ENCODE measurements at regions not wholly inside any gene's neighbourhood (a gene's known extent, or its start where the extent isn't known, plus 50 kb on each side); places are given as distances from the start of the nearest gene placed in this dataset.

DNA sequence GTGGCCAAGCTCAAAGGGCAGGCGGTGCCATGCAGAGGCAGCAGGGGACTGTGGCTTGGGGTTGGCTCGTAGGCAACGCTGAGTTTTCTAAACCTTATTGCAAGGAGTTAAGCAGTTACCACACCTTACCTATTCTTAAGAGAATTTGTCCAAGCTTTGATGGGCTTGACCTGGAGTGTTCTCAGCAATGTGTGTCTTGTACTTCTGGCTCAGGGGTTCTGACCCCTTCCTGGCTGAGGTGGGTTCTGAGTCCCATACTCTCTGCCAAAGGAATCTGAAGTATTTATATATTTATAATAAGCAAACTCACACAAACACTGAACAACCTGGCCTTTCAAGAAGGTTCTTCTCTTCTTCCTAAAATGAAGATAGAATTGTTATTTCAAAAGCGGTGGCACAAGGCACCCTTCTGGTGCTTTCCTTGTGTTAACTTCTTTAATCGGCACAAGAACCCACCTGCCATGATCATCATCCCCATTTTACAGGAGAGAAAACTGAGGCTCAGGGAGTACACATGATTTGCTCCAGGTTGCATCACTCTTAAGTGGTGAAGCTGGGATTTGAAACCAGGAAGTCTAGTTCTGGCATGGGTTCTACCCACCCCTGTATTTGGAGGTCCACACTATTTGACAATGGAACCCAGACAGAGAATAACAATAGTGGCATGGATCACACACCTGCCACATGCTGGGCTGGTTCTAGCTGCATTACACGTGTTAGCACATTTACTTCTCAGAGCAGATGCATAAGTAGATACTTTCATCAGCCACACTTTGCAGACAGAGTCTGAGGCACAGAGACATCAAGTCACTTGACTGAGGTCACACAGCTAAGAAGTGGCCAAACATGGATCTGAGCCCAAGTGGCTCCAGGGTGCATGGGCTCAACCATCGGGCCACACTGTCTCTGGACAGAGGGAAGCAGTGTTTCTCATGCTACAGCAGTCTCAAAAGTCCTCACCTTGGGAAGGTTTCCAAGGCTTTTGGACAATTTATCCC lies 224.0 kb downstream of the AACS start:
- TF ChIP-seq, protein P1, sequence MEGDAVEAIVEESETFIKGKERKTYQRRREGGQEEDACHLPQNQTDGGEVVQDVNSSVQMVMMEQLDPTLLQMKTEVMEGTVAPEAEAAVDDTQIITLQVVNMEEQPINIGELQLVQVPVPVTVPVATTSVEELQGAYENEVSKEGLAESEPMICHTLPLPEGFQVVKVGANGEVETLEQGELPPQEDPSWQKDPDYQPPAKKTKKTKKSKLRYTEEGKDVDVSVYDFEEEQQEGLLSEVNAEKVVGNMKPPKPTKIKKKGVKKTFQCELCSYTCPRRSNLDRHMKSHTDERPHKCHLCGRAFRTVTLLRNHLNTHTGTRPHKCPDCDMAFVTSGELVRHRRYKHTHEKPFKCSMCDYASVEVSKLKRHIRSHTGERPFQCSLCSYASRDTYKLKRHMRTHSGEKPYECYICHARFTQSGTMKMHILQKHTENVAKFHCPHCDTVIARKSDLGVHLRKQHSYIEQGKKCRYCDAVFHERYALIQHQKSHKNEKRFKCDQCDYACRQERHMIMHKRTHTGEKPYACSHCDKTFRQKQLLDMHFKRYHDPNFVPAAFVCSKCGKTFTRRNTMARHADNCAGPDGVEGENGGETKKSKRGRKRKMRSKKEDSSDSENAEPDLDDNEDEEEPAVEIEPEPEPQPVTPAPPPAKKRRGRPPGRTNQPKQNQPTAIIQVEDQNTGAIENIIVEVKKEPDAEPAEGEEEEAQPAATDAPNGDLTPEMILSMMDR (IDR thresholded peaks at IDR 0.05; ENCODE audit: insufficient read depth, low read length) = no peak
- TF ChIP-seq, protein P2, sequence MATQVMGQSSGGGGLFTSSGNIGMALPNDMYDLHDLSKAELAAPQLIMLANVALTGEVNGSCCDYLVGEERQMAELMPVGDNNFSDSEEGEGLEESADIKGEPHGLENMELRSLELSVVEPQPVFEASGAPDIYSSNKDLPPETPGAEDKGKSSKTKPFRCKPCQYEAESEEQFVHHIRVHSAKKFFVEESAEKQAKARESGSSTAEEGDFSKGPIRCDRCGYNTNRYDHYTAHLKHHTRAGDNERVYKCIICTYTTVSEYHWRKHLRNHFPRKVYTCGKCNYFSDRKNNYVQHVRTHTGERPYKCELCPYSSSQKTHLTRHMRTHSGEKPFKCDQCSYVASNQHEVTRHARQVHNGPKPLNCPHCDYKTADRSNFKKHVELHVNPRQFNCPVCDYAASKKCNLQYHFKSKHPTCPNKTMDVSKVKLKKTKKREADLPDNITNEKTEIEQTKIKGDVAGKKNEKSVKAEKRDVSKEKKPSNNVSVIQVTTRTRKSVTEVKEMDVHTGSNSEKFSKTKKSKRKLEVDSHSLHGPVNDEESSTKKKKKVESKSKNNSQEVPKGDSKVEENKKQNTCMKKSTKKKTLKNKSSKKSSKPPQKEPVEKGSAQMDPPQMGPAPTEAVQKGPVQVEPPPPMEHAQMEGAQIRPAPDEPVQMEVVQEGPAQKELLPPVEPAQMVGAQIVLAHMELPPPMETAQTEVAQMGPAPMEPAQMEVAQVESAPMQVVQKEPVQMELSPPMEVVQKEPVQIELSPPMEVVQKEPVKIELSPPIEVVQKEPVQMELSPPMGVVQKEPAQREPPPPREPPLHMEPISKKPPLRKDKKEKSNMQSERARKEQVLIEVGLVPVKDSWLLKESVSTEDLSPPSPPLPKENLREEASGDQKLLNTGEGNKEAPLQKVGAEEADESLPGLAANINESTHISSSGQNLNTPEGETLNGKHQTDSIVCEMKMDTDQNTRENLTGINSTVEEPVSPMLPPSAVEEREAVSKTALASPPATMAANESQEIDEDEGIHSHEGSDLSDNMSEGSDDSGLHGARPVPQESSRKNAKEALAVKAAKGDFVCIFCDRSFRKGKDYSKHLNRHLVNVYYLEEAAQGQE (IDR thresholded peaks at IDR 0.05; ENCODE audit: insufficient replicate concordance, low read depth) = no peak
- TF ChIP-seq GABPA (IDR thresholded peaks at IDR 0.05; ENCODE audit: low read depth) (no peak), POLR2AphosphoS5 (IDR thresholded peaks at IDR 0.05; ENCODE audit: low read depth) (no peak), SPI1 (IDR thresholded peaks at IDR 0.05; ENCODE audit: borderline replicate concordance, low read depth) (no peak)
- Histone ChIP-seq H3K27ac (replicated peaks) (no peak overlapping the region), H3K27me3 (ENCODE audit: insufficient read depth, poor library complexity, severe bottlenecking) (no peaks in the 10 kb centered on the region), H3K4me3 (replicated peaks; ENCODE audit: insufficient read depth, low read length) (no peak overlapping the region)
- no peak for DNase-seq (ENCODE audit: low read depth in 1 of 2, low spot score in 1 of 2)

DNA sequence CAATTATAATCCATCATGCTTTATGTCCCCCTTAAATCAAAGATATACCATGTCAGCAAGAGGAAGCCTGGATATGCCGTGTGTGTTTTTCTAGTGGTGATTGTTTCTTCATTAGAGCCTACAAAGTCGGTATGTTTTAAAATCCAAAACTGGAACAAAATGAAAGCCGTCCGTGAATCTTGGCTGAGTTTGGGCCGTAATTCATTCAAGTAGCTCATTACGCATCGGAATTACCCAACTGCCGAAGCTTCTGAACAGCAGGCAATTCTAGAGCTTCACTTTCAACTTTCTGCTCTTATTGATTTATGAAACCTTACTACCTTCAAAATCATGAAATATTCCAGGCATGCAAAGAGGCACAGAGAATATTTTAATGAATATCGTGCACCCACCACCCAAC lies 224.7 kb downstream of the AACS start:
- Histone ChIP-seq H3K27ac (replicated peaks) (no peak overlapping the region), H3K27me3 (ENCODE audit: insufficient read depth, poor library complexity, severe bottlenecking) (no peaks in the 10 kb centered on the region), H3K4me3 (replicated peaks; ENCODE audit: insufficient read depth, low read length) (no peak overlapping the region)
- DNase-seq (ENCODE audit: low read depth in 1 of 2, low spot score in 1 of 2) = no peak
- TF ChIP-seq POLR2AphosphoS5 (IDR thresholded peaks at IDR 0.05; ENCODE audit: low read depth) (no peak), GABPA (IDR thresholded peaks at IDR 0.05; ENCODE audit: low read depth) (no peak), SPI1 (IDR thresholded peaks at IDR 0.05; ENCODE audit: borderline replicate concordance, low read depth) (no peak)
- TF ChIP-seq, protein P2 (IDR thresholded peaks at IDR 0.05; ENCODE audit: insufficient replicate concordance, low read depth) = no peak
- TF ChIP-seq, protein P1 (IDR thresholded peaks at IDR 0.05; ENCODE audit: insufficient read depth, low read length) = no peak

DNA sequence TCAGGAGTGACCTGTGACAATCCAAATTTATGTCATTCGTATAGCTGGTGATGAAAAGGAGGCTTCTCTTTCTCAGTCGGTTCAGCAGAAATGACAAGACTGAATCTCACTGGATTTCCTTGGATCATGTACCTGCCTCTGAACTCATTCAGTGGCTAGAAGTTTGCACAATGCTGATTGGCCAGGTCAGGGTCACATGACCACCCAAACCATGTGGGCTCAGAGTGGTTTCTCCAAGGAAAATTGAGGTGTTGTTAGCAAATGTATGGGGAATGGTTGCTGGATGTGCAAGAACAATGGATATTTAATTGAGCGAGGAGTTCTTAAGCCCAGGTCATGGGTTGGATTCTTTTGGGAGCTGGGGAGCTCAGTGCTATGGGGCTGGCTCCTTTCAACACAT lies 227.5 kb downstream of the AACS start:
- no peak overlapping the region for H3K27ac ChIP-seq (replicated peaks)
- TF ChIP-seq, protein P1 (IDR thresholded peaks at IDR 0.05; ENCODE audit: insufficient read depth, low read length) = no peak
- no peak for TF ChIP-seq SPI1 (IDR thresholded peaks at IDR 0.05; ENCODE audit: borderline replicate concordance, low read depth)
- no peak for TF ChIP-seq POLR2AphosphoS5 (IDR thresholded peaks at IDR 0.05; ENCODE audit: low read depth)
- TF ChIP-seq, protein P2 (IDR thresholded peaks at IDR 0.05; ENCODE audit: insufficient replicate concordance, low read depth) = no peak
- no peak for TF ChIP-seq GABPA (IDR thresholded peaks at IDR 0.05; ENCODE audit: low read depth)
- H3K27me3 ChIP-seq (ENCODE audit: insufficient read depth, poor library complexity, severe bottlenecking) = no peaks in the 10 kb centered on the region
- DNase-seq (ENCODE audit: low read depth in 1 of 2, low spot score in 1 of 2) = no peak
- H3K4me3 ChIP-seq (replicated peaks; ENCODE audit: insufficient read depth, low read length) = no peak overlapping the region

All from HL-60 (cell line).